ENCODE measurements at regions not wholly inside any gene's neighbourhood (a gene's known extent, or its start where the extent isn't known, plus 50 kb on each side); places are given as distances from the start of the nearest gene placed in this dataset.
"Not testable (repeated sequence)": the region's sequence is repeated elsewhere in the genome, so short reads cannot be mapped to it uniquely, and the experiment has no call there.

DNA sequence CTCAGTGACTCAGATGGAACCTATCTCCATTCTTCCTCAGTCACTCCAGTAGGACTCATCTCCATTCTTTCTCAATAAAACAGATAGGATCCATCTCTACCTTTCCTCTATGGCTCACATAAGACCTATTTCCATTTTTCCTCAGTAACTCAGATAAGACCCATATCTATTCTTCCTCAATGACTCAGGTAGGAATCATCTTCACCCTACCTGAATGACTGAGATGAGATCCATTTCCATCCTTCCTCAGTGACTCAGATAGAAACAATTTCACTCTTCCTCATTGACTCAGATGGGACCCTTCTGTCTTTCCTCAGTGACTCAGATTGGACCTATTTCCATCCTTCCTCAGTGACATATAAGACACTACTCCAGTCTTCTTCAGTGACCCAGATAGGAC, 165.1 kb downstream of the FBXO4 start:
- no peak for DNase-seq

DNA sequence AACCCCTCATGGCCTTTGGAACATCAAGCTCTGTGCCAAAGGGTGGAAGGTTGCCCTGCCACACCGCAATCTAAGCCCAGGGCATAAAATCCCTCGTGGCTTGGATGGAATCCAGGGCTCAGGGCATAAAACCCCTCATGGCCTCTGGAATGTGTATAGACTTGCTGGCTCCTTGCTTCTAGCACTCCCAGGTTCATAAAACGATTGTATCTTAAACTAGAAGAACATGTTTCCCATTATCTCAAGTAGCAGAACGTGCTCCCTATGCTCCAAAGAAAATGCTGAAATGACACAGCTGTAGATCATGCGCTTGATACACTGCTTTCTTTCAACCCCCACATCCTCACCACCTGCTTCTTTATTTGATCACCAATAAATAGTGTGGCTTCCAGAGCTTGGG, 174.8 kb downstream of the FBXO4 start:
- not testable (repeated sequence) for DNase-seq

DNA sequence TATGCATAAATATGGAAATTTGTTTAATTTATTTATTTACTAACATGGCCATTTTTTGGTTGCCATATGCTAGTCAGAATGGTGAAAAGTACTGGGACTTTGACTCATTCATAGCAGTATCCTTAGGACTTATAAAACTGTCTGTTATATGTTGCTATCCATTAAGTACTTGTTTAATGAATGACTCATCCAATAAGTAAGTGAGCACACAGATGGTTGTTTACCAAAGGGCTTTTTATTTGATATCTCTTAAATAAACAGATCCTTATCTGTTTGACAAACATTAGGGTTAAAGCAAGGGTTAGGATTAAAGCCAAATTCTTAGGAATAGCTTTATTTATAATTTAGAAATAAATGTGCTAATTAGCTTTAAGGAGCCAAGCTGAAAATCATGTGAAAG, 183.4 kb downstream of the FBXO4 start:
- no peak for DNase-seq

DNA sequence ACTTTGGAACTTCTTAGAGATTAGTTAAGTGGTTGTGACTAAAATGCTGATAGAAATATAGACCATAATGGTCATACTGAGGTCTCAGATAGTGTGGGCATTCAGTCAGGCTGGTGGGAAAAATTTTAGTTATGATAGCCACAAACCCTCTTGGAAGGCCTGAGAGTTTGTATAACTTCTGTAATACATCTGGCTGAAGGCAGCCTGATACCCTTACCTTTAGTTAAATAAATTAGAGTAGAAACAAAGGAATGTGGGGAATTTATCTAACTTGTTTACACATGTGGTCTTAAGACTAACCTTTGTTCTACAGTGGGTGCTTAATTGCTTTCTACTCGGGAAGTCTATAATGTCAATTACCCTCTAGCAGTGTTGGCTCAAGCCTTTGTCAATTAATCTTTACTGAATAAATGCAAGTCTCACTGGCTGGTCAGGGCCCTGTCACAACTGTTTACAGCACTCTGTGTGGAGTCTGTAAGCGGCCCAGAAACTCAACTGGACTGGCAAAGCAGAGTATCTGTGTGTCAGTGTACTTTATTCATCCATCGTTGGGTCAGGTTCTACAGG, 184.0 kb downstream of the FBXO4 start:
- DNase-seq = no peak

DNA sequence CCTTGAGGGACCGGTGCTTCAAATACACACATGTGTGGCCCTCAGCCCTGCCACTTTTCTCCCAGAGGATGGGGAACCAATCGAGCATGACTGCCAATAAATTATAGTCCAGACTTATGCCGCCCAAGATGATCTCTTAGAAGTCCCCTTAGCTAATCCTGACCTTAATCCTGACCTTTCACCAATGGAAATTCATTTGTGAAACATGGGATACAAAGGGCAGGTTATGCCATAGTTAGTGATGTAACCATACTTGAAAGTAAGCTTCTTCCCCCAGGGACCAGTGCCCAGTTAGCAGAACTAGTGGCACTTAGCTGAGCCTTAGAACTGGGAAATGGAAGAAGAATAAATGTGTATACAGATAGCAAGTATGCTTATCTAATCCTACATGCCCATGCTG, 190.6 kb downstream of the FBXO4 start:
- not testable (repeated sequence) for DNase-seq

DNA sequence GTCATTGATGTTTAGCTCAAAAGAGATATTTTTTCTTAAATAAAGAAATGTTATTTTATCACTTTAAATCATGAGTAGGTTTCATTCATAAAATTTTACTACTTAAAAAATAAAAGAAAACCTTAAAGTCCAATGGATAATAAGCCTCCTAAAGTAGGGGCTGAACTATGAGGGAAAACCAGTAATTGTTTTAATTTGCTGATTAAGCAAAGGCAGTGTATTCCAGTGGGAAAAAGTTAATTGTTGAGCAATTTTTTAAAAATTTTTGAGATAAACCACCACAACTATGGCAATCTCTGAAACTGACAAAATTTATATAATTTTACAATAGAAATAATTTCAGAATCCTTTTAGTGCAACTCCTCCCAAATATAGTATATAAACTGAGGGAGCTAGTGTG, 195.0 kb downstream of the FBXO4 start:
- no peak for DNase-seq

DNA sequence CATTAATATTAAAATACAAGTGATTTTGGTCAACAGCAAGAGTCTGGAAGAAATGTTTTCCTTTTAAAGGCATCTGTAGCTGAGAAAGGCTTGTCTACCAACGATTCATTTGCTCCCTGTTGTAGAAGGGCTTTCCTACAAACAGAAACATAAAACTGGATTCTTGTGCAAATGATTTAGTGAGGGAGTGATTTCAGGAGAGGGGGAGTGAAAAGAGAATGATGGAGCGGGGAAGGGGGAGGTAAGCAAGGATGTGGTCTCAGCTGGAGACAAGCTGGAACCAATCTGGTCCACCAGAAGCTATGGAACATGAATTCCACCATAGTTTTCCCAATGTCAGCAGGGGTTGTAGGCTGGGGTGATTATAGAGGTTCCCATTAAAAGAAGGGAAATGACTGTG, 196.3 kb downstream of the FBXO4 start:
- DNase-seq = no peak

DNA sequence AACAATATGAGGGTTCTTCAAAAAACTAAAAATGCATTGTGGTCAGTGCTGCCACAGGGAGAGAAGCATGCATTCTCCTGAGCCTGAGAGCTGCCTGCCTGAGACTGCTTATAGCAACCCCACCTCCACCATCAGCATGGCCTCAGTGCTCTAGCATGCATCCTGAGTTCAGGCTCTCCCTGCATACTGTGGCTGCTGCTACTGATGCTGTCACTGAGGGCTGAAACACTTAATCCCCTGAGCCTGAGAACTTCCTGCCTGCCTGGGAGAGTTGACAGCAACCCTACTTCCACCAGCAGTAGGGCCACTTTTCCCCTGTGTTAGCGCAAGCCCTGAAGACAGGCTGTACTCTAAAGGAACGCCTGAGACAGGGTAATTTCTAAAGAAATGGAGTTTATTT, 206.0 kb downstream of the FBXO4 start:
- DNase-seq = no peak

DNA sequence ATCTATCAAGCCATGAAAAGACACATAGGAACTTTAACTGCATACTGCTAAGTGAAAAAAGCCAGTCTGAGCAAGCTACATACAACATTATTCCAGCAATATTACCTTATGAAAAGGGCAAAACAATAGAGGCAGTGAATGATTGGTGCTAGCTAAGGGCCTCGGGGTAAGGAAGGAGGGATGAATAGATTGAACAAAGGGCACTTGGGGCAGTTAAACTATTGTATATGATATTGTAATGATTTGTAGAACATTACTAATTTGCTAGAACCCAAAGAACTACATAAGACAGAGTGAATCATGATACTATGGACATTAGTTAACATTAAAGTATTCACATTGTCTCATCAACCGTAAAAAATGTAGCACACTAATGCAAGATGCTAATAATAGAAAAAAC, 218.3 kb downstream of the FBXO4 start:
- DNase-seq = no peak

DNA sequence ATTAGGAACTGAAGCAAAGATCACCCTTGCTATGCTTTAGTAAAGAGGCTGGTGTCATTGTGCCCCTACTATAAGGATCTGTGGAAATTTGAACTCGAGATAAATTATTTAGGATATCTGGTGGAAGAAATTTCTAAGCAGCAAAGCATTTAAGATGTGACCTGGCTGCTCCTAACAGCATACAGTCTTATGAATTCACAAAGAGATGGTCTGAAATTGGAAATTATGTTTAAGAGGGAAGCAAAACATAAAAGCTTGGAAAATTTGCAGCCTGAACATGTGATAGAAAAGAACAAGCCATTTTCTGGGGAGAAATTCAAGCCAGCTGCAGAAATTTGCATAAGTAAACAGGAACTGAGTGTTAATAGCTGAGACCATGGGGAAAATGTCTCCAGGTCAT, 223.7 kb downstream of the FBXO4 start:
- DNase-seq = no peak

DNA sequence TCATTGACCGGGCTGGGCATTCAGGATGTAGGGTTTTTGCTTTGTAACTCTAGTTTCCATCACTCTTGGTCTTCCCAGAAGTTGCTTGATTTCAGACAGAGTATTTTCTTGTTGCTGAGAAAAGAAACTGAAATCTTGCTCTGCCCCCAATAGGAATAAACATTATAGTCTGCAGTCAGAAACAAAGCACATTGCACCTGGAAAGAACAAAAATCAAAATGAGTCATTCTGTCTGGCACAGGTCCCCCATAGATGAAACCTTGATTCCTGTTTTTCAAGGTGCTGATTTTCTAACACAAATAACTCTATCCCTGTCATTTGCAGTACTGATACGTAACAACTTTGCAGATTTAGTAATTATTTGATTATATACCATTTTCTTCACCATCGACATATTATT, 232.1 kb downstream of the FBXO4 start:
- no peak for DNase-seq

DNA sequence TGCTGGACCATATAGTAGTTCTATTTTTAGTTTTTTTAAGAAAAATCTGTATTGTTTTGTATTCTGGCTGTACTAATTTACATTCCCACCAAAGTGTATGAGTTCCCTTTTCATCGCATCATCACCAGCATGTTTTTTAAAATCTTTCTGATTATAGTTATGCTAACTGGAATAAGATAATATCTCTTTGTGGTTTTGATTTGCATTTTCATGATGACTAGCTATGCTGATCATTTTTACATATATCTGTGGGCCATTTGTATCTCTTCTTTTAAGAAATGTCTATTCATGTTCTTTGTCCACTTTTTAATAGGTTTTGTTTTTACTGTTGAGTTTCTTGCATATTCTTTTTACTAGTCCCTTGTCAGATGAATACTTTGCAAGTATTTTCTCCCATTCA, 238.0 kb downstream of the FBXO4 start:
- no peak for DNase-seq

DNA sequence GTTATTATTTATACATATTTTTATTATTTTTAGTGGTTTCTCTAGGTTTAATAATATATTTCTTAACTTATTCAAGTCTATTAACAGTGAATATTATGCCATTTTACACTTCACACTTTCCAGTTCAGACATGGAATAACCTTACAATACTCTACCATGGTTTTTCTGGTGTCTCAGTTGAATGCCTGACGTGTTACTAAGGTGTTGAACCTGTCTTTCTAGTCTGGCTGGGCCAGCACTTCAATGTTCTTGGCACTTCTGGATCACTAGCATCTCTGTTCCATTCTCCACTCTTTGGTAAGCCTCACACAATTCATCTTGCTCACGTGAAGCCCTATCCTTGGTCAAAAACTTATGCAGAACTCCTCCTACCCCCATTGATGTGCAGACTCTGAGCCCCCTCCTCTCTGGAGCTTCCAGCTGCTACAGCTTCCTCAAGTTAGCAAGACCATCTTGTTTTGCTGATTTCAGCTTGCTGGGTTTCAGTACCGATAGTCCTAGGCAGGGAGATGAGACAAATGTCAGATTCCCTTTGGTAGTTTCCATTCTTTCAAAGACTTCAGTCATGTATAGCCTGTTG, 243.1 kb downstream of the FBXO4 start:
- DNase-seq = no peak

DNA sequence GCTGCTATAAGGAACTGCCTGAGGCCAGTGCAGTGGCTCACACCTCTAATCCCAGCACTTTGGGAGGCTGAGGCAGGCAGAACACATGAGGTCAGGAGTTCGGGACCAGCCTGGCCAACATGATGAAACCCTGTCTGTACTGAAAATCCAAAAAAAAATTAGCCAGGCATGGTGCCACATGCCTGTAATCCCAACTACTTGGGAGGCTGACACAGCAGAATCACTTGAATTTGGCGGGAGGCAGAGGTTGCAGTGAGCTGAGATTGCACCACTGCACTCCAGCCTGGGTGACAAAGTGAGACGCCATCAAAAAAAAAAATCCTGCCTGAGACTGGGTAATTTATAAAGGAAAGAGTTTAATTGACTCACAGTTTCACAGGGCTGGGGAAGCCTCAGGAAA, 247.1 kb upstream of the GHR start:
- DNase-seq = not testable (repeated sequence)

DNA sequence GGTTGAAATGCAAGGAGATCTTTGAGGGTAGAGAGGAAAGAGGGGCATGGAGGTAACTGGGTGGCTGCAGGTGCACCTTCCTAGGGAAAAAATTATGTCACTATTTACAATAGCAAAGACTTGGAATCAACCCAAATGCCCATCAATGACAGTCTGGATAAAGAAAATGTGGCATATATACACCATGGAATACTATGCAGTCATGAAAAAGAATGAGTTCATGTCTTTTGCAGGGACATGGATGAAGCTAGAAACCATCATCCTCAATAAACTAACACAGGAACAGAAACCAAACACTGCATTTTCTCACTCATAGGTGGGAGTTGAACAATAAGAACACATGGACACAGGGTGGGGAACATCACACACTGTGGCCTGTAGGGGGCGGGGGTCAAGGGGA, 243.4 kb upstream of the GHR start:
- DNase-seq = not testable (repeated sequence)

DNA sequence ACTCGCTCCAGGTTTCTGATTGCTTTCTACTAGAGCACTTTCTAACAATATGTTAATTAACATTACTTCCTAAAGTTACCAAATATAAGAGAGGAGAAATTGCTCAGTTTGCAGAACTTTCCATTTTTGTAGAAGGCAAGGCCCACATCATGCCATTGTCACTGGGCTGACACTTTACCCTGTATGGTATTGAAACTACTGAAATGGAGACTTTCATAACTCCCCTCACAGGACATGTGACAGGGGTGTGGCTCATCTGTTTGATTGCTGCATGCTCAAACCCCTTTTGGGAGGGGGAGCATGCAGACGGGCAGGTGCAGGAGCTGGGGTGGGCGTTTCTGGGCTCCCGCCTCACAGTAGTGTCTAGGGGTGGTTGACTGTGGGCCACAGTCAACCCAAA, 206.3 kb upstream of the GHR start:
- no peak for DNase-seq

DNA sequence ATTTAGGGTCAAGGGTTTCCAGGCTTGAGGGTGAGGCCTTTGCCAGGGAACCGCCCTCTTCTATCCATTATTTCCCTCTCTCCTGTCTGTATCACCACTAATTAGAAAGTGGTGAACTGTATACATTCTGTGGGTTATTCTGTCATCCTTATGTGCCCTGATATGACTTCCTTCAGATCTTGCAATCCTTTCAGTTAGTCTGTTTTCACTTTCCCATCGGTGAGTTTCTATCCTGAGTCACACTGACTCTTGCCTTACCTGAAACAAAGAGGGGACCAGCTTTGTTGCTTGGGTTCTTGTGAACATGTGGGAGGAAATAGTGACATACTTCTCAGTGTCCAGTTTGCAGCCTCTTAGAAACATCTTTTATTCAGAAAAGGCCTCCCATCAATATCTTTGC, 205.4 kb upstream of the GHR start:
- no peak for DNase-seq

DNA sequence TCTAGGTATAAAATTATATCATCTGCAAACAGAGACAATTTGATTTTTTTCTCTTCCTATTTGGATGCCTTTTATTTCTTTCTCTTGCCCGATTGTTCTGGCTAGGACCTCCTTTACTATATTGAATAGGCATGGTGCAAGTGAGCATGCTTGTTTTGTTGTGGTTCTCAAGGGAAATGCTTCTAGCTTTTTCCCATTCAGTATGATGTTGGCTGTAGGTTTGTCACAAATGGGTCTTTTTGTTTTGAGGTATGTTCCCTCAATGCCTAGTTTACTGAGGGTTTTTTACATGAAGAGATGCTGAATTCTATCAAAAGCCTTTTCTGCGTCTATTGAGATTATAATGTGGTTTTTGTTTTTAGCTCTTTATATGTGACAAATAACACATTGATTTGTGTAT, 198.2 kb upstream of the GHR start:
- no peak for DNase-seq

DNA sequence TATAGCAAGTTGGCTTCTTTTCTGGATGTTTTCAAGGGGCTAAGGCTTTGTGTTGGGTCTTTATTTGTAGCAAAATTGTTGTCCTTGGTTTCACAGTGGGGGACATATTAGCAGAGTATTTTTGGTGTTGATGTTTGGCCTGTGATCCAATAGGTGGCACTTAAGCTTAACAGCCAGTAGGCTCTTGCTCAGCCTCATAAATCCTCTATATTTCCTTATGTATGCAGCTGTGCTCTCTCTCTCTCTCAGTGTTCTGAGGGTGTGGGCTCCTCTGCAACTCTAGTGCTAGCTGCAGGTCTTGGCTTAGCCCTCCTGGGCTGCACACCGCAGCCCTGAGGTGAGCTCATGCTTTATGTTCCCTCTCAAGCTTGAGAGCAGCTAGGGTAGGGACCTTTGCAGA, 195.0 kb upstream of the GHR start:
- DNase-seq = no peak

DNA sequence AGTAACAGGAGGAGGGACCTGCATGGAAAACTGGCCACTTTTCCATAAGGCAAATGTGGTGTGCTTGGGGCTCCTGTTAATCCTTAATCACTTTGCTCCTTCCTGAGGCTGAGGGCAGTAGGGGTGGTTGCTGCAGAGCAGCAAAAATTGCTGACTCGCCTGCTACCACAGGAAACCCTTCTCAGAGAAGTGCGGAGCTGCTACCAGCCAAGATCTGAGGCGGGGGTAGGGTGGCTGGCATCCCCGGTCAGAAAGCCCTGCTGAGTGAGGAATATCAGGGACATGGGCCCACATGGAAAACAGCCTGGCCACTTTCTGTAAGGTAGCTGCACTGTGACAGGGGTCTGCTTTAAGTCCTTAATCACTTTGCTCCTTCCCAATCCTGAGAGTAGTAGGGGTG, 192.4 kb upstream of the GHR start:
- no peak for DNase-seq

DNA sequence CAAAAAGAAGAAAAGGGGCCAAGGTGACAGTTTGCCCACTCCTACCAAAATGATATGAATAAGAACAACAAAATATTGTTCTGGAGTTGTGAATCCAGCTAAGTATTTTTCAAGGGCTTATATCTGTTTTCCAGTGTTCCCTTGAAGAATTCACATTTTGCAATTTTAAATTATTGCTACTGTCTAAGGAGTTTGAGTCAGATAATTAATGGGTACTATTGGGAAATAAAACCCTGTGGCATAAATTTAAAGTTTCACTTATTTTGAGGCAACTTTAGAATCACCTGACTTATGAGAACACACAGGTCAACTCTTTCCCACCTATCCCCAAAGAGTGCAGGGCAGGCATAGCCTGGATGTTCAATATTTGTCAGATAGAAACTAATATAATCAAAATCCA, 188.0 kb upstream of the GHR start:
- DNase-seq = no peak

DNA sequence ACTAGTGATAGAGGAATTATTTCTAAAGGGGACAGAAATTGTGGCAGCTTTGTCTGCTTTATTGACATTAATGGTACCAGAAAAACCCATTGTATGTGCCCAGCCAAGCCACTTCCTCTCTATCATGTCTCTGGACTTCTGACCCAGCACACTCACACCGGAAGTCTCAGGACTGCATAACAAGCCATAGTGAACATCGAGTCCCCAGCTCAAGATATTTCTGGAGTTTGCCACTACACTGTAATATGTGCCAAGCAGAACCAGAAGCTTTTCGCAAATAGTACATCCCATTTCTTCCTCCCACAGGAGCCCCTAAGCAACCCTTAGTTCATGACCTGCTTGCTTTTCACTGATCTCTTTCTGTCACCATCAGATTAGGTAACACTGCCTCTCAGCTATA, 187.4 kb upstream of the GHR start:
- no peak for DNase-seq

DNA sequence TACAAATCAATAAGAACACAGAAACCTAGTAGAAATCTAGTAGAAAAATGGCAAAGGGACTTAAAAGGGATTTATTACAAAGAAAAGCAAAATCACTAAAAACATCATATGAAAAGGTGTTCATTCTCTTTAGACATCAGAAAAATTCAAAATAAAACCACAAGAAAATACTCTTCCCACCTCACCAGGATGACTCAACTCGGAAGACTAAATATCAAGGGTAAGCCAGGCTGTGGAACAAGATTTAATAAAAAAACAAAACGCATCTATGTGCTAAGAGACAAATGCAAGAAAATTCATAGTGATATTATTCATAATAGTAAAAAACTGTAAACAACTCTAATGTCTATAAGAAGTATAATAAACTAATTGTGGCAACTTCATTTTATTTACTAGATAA, 181.6 kb upstream of the GHR start:
- no peak for DNase-seq

DNA sequence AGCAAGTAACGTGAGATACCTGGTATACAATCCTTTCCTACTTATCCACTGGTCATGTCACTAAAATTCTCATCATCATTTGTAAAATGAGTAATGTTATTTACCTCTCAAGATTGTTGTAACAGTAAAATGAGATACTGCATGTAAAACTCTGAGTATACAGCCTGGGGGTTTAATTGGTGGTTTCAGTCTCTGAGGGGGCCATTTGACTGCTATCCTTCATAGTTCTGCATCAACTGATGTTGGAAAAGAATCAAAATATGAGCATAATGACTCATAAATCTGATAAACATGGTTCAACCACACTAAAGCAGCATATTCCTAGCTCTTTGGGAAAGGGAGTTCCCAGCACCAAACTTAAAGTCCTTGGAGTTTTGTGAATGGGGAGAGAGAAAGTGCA, 181.0 kb upstream of the GHR start:
- no peak for DNase-seq

DNA sequence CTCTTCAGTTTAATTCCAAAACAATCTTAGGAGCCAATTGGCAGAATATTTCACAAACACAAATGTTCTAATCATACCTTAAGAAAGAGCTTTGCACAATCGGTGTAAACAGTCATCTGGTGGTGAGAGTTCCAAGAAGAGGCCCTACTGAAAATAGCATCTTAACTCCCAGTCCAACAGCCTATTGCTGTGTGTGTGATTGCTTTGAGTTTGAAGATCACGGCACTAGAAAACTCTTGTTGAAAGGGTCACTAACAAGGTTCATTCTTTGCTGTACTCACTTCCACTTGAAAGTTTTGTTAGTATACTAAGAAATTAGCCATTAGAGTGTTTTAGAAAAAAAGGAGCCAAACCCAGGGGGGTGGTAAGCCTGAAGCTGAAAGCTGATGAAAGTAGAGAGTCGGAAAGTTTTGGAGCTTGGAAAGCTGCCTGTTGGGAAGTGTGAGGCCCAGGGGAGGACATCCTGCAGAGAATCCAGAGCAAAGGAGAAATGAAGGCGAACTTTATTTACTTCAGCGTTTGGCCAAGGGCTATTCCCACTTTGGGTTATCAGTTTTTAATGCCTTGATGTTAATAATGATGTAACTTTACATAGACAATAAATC, 180.3 kb upstream of the GHR start:
- DNase-seq = no peak
